B cell (primary cell): ENCODE measurements at regions not wholly inside any gene's neighbourhood (a gene's known extent, or its start where the extent isn't known, plus 50 kb on each side); places are given as distances from the start of the nearest gene placed in this dataset.

Experiments used
- EZH2 ChIP-seq: IDR thresholded peaks from 2 replicates; pipeline ENCODE4 v1.6.1; 2012; ENCODE audit warnings: borderline replicate concordance, low read depth, mild to moderate bottlenecking, moderate library complexity, low read length; ENCODE audit not compliant: insufficient read depth, poor library complexity, severe bottlenecking
- TF ChIP-seq, protein P1 (sequence below): fragments of 200-600 bp; IDR thresholded peaks from one replicate; pipeline ENCODE4 v1.8.0; 2022; ENCODE audit warnings: antibody characterized with exemption, mild to moderate bottlenecking

DNA sequence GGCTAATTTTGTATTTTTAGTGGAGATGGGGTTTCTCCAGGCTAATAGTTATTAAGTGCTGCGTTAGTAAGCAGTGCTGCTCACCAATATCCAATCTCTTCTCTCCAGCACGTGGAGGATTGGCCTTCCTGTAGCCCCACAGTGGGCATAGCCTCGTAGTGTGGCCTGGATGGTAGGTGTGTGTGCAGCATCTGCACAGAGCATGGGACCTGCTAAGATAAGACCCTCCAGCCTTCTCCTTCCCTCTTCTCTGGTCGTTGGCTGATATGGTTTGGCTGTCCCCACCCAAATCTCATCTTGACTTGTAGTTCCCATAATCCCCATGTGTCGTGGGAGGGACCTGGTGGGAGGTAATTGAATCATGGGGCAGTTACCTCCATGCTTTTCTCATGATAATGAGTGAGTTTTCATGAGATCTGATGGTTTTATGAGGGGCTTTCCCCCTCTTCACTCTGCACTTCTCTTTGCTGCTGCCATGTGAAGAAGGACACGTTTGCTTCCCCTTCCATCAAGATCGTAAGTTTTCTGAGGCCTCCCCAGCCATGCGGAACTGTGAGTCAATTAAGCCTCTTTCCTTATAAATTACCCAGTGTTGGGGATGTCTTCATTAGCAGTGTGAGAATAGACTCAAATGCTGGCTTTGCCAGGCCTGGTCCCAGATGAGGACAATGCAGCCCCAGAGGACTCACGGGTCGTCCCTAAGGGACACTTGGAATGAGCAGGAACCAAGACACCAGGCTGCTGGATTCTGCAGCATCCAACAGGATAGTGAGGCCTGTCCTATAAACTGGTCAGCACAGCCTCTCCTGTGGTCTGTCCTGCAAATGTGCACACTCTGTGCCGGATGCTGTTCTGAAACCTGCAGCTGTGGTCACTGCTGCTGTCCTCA lies 63.4 kb upstream of the AFDN start:
- no peak for TF ChIP-seq EZH2
- TF ChIP-seq, protein P1, sequence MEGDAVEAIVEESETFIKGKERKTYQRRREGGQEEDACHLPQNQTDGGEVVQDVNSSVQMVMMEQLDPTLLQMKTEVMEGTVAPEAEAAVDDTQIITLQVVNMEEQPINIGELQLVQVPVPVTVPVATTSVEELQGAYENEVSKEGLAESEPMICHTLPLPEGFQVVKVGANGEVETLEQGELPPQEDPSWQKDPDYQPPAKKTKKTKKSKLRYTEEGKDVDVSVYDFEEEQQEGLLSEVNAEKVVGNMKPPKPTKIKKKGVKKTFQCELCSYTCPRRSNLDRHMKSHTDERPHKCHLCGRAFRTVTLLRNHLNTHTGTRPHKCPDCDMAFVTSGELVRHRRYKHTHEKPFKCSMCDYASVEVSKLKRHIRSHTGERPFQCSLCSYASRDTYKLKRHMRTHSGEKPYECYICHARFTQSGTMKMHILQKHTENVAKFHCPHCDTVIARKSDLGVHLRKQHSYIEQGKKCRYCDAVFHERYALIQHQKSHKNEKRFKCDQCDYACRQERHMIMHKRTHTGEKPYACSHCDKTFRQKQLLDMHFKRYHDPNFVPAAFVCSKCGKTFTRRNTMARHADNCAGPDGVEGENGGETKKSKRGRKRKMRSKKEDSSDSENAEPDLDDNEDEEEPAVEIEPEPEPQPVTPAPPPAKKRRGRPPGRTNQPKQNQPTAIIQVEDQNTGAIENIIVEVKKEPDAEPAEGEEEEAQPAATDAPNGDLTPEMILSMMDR, result no peak
